ENCODE measurements at regions not wholly inside any gene's neighbourhood (a gene's known extent, or its start where the extent isn't known, plus 50 kb on each side); places are given as distances from the start of the nearest gene placed in this dataset.

DNA sequence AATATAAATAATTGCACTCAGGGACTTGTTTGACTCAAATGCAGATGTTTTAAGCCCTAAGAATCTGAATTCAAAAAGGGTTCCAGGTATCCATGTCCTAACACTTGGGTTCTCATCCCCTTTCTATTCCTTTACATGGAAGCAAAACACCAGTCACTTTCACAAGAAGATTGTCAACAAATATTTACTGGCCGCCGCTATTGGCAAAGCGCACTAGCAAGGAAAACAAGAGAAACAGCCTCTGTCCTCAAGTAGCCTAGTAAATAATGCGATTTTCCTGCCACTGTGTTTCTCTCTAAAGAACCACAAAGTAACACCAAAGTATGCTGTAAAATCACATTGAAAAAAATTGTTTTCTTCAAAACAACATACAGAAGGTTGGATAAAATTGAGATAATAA is 66.7 kb upstream of the EZH2 start:
- Mint-ChIP-seq H3K27ac (ENCODE audit: unreplicated experiment) (no peak overlapping the region), H3K36me3 (ENCODE audit: unreplicated experiment) (no peaks in the 10 kb centered on the region), H3K4me1 (ENCODE audit: unreplicated experiment) (no peaks in the 10 kb centered on the region), H3K4me3 (ENCODE audit: unreplicated experiment) (no peak overlapping the region), H3K27me3 (ENCODE audit: unreplicated experiment) (no peaks in the 10 kb centered on the region), H3K9me3 (ENCODE audit: unreplicated experiment) (no peaks in the 10 kb centered on the region)
- DNase-seq (ENCODE audit: extremely low spot score, unreplicated experiment): no peak
- TF ChIP-seq CTCF (IDR thresholded peaks at IDR 0.05): no peak

- H3K4me1 Mint-ChIP-seq (ENCODE audit: unreplicated experiment): peaks cover 10% of the 10 kb centered on the region
- H3K9me3 Mint-ChIP-seq (ENCODE audit: unreplicated experiment): no peaks in the 10 kb centered on the region
- H3K4me3 Mint-ChIP-seq (ENCODE audit: unreplicated experiment): no peak overlapping the region
- TF ChIP-seq CTCF (IDR thresholded peaks at IDR 0.05): no peak
- peak overlapping the region; percentile 34 for H3K27ac Mint-ChIP-seq (ENCODE audit: unreplicated experiment)
- H3K36me3 Mint-ChIP-seq (ENCODE audit: unreplicated experiment): no peaks in the 10 kb centered on the region
- DNase-seq (ENCODE audit: extremely low spot score, unreplicated experiment): no peak
- H3K27me3 Mint-ChIP-seq (ENCODE audit: unreplicated experiment): no peaks in the 10 kb centered on the region
Observed at GRCh38 chr7:148944935-148945934, 61.1 kb upstream of the EZH2 start.

- peak overlapping the region; percentile 97 for H3K27ac Mint-ChIP-seq (ENCODE audit: unreplicated experiment)
- no peaks in the 10 kb centered on the region for H3K27me3 Mint-ChIP-seq (ENCODE audit: unreplicated experiment)
- H3K36me3 Mint-ChIP-seq (ENCODE audit: unreplicated experiment): no peaks in the 10 kb centered on the region
- peak; percentile 89 for DNase-seq (ENCODE audit: extremely low spot score, unreplicated experiment)
- H3K9me3 Mint-ChIP-seq (ENCODE audit: unreplicated experiment): no peaks in the 10 kb centered on the region
- H3K4me3 Mint-ChIP-seq (ENCODE audit: unreplicated experiment): peak overlapping the region; percentile 90
- peak; percentile 65 for TF ChIP-seq CTCF (IDR thresholded peaks at IDR 0.05)
- H3K4me1 Mint-ChIP-seq (ENCODE audit: unreplicated experiment): peaks cover 12% of the 10 kb centered on the region
Observed at GRCh38 chr7:148941598-148942275, 57.6 kb upstream of the EZH2 start.

DNA sequence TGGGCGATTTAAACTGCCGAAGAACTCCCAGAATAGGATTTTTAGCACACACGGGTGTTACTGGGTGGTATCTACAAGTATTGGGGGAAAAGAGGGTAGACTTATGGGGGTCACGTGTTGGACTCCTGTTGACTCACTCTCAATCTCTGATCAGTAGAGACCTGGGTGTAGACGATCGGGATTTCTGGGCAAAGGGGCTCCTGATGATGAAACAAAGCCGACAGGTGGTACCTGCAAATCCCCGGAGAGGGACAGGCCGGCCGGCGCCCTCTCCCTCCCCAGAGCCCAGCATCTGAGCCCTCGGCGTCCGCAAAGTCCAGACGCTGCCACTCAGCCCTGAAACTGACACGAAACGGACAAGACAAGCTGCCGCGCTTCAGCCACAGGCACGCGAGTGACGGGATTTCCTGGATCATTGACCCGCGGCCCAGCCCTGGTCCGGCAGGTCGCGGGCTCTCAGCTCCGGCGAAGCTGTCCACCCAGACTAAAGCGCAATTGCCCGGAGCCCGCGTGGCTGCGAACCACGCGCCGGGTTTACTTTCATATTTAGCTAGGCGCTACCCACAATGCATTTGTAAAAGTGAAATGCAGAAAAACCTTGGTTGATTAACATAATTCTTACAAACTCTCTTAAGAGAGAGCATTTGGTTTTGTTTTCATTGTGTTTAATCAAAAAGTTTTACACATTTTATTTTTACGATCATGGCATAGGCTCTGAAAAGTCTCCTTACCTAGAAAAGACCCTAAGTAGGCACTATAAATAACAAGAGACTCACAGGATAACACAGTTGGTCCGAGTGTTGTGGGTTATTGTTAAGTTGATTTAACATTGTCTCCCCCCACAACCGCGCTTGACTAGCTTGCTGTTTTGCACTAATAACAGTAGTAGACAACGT is 56.9 kb upstream of the EZH2 start:
- Mint-ChIP-seq H3K4me3 (ENCODE audit: unreplicated experiment) (peak overlapping the region; percentile 90), H3K27ac (ENCODE audit: unreplicated experiment) (peak overlapping the region; percentile 97), H3K4me1 (ENCODE audit: unreplicated experiment) (peaks cover 12% of the 10 kb centered on the region), H3K36me3 (ENCODE audit: unreplicated experiment) (no peaks in the 10 kb centered on the region), H3K27me3 (ENCODE audit: unreplicated experiment) (no peaks in the 10 kb centered on the region), H3K9me3 (ENCODE audit: unreplicated experiment) (no peaks in the 10 kb centered on the region)
- no peak for TF ChIP-seq CTCF (IDR thresholded peaks at IDR 0.05)
- DNase-seq (ENCODE audit: extremely low spot score, unreplicated experiment): peak; percentile 92
